ENCODE measurements at regions not wholly inside any gene's neighbourhood (a gene's known extent, or its start where the extent isn't known, plus 50 kb on each side); places are given as distances from the start of the nearest gene placed in this dataset.
A peak's percentile ranks its signal among the peaks of the same experiment; 100 is the strongest.

DNA sequence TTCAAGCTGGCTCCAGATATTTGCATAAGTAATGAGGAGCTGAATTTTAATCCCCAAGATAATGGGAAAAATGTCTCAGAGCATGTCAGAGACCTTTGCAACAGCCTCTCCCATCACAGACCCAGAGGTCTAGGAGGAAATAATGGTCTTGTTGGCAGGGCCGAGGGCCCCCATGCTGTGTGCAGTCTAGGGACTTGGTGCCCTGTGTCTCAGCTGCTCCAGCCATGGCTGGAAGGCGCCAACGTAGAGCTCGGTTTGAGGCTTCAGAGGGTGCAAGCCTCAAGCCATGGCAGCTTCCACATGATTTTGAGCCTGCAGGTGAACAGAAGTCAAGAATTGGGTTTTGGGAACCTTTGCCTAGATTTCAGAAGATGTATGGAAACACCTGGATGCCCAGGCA, 134.7 kb downstream of the LYPLAL1 start:
- Histone ChIP-seq H3K27ac (no peak overlapping the region), H3K4me3 (no peak overlapping the region), H3K9me3 (ENCODE audit: low read depth) (no peaks in the 10 kb centered on the region), H3K27me3 (no peaks in the 10 kb centered on the region), H3K36me3 (no peaks in the 10 kb centered on the region), H3K4me1 (ENCODE audit: low read depth) (no peaks in the 10 kb centered on the region)
- DNase-seq (ENCODE audit: low read depth in 1 of 2, low spot score in 1 of 2), result no peak
- TF ChIP-seq, protein P1, sequence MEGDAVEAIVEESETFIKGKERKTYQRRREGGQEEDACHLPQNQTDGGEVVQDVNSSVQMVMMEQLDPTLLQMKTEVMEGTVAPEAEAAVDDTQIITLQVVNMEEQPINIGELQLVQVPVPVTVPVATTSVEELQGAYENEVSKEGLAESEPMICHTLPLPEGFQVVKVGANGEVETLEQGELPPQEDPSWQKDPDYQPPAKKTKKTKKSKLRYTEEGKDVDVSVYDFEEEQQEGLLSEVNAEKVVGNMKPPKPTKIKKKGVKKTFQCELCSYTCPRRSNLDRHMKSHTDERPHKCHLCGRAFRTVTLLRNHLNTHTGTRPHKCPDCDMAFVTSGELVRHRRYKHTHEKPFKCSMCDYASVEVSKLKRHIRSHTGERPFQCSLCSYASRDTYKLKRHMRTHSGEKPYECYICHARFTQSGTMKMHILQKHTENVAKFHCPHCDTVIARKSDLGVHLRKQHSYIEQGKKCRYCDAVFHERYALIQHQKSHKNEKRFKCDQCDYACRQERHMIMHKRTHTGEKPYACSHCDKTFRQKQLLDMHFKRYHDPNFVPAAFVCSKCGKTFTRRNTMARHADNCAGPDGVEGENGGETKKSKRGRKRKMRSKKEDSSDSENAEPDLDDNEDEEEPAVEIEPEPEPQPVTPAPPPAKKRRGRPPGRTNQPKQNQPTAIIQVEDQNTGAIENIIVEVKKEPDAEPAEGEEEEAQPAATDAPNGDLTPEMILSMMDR (IDR thresholded peaks at IDR 0.05; ENCODE audit: low read depth, low read length), result no peak

DNA sequence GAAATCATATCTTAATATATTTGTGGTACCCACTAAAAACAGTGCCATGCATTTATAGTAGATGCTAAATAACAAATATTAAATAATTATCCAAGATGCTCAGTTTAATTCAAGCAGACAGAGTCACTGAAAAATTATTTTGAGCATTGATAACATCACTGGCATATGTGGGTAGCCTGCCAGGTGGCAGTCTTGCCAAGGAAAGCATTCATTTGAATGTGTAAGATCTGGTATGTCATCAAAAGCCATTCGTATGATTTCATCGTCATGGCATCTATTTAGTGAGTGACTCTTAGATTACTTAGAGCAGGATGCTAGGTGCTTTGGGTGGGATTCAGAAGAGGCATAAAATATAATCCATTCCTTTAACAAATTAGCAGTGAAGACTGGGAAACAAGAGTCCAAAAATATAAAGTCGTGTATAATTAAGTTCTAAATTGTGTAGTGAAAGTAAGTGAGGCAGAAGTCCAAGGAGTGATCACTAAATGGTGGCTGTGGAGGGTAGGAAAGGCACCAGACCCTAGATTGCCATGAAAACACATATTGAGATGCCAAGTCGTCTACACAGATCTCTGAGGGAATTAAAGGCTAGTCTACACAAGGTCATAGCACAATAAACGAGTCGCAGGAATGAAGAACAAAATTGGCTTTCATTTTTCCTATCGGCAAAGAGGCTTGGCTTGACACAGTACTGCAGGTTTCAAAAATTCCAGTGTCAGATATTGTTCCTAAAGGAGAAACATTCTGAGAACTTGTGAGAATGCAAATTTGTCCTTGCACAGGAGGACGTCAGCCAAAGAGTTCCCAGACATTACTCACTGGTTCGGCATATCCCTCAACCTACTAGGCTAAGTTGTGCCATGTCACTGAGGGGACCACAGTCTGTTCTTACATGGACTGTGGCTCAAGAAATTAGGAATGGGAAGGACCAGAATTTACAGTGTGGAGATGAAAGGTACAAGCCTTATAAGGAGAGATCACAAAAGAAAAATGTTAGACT, 130.8 kb downstream of the LYPLAL1 start:
- H3K4me1 ChIP-seq (ENCODE audit: low read depth), result no peaks in the 10 kb centered on the region
- no peak overlapping the region for H3K27ac ChIP-seq
- H3K27me3 ChIP-seq, result no peaks in the 10 kb centered on the region
- no peaks in the 10 kb centered on the region for H3K9me3 ChIP-seq (ENCODE audit: low read depth)
- H3K4me3 ChIP-seq, result no peak overlapping the region
- TF ChIP-seq, protein P1 (IDR thresholded peaks at IDR 0.05; ENCODE audit: low read depth, low read length), result no peak
- H3K36me3 ChIP-seq, result no peaks in the 10 kb centered on the region
- DNase-seq (ENCODE audit: low read depth in 1 of 2, low spot score in 1 of 2), result peak in 1 of 2 donors; percentile 50

DNA sequence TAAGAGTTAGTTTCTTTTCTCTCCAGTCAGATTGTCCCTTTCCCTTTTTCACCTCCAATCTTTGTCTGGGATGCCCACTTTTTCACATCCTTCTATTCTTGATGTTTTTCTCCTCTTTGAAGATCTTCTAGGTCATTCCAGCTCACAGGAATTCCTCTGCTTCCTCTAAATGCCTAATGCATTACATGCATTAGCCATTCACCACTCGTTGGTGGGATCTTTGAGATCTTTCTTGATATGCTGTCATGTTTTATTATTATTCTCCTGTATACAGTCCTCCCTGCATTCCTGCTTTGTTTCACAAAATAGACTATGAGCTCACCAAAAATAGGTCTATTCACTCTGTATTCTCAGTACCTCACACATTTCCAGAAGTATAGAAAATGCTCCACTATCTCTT, 129.0 kb downstream of the LYPLAL1 start:
- H3K4me3 ChIP-seq, result no peak overlapping the region
- no peaks in the 10 kb centered on the region for H3K36me3 ChIP-seq
- H3K27me3 ChIP-seq, result no peaks in the 10 kb centered on the region
- DNase-seq (ENCODE audit: low read depth in 1 of 2, low spot score in 1 of 2), result no peak
- no peaks in the 10 kb centered on the region for H3K9me3 ChIP-seq (ENCODE audit: low read depth)
- TF ChIP-seq, protein P1 (IDR thresholded peaks at IDR 0.05; ENCODE audit: low read depth, low read length), result no peak
- no peak overlapping the region for H3K27ac ChIP-seq
- H3K4me1 ChIP-seq (ENCODE audit: low read depth), result no peaks in the 10 kb centered on the region

DNA sequence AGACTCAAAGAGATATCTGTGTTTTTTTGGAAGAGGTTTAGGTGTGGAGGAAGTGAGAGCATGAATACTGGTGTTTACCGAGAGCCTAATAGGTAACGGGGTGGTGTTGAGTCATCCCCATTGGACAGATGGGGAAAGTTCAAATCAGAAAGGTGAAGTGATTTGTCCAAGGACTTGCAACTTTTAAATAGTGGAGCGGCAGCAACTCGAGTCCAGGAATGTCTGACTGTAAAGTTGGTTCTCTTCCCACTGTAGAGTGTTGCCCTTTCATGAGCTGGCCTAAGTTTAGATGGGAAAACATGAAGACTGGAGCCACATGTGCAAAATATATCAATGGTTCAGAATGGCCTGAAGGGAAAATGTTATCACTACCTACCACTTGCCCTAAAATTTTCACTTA, 125.7 kb downstream of the LYPLAL1 start:
- TF ChIP-seq, protein P1 (IDR thresholded peaks at IDR 0.05; ENCODE audit: low read depth, low read length), result no peak
- H3K27ac ChIP-seq, result no peak overlapping the region

DNA sequence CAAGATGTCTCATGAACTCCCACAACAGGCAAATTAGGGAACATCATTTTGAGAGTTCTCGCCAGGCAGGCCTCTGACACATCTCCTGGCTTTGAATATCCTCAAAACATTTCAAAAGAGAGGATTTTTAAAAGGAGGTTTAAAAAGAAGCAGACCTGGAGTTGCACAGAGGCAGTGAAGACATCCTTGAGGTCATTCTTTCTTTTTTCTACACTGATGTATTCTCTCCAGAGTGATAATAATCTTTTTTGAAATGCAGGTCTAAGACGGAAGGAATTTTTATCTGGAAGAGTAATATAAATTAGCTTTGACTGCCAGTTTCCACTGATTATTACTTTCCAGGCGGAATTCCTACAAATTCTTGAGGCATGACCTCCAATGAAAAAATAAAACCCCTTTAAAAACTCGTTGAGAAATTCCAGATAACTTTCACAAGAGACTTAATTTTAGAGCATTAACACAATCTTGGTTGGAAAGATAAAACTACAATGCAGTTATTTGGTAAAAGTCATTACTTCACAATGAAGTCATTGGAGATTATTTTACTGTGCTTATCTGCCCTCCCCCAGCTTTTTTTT, 125.0 kb downstream of the LYPLAL1 start:
- H3K27me3 ChIP-seq, result no peaks in the 10 kb centered on the region
- H3K36me3 ChIP-seq, result no peaks in the 10 kb centered on the region
- H3K4me3 ChIP-seq, result no peak overlapping the region
- H3K4me1 ChIP-seq (ENCODE audit: low read depth), result no peaks in the 10 kb centered on the region
- TF ChIP-seq, protein P1 (IDR thresholded peaks at IDR 0.05; ENCODE audit: low read depth, low read length), result no peak
- no peaks in the 10 kb centered on the region for H3K9me3 ChIP-seq (ENCODE audit: low read depth)
- peak in 1 of 2 donors; percentile 85 for DNase-seq (ENCODE audit: low read depth in 1 of 2, low spot score in 1 of 2)
- H3K27ac ChIP-seq, result peak overlapping the region; percentile 41

More for the DNA sequence above, 125.7 kb downstream of the LYPLAL1 start:
- no peaks in the 10 kb centered on the region for H3K9me3 ChIP-seq (ENCODE audit: low read depth)
- no peaks in the 10 kb centered on the region for H3K4me1 ChIP-seq (ENCODE audit: low read depth)
- no peaks in the 10 kb centered on the region for H3K36me3 ChIP-seq
- H3K4me3 ChIP-seq, result no peak overlapping the region
- no peaks in the 10 kb centered on the region for H3K27me3 ChIP-seq
- peak in 1 of 2 donors; percentile 48 for DNase-seq (ENCODE audit: low read depth in 1 of 2, low spot score in 1 of 2)
